ENCODE measurements at regions not wholly inside any gene's neighbourhood (a gene's known extent, or its start where the extent isn't known, plus 50 kb on each side); places are given as distances from the start of the nearest gene placed in this dataset.

- no peak for TF ChIP-seq REST (IDR thresholded peaks at IDR 0.05; ENCODE audit: insufficient read depth in 1 of 2, low read depth in 2 of 2, low read length in 2 of 2)
- no peak for TF ChIP-seq SIN3A (IDR thresholded peaks at IDR 0.05; ENCODE audit: borderline replicate concordance, insufficient read depth, low read length)
- no peak for TF ChIP-seq TAF1 (IDR thresholded peaks at IDR 0.05; ENCODE audit: borderline replicate concordance, insufficient read depth, low read length)
- TF ChIP-seq FOXP2 (optimal IDR thresholded peaks at IDR 0.05; ENCODE audit: borderline replicate concordance, extremely low read depth, extremely low read length, insufficient read depth) = no peak
- TF ChIP-seq POLR2AphosphoS5 (IDR thresholded peaks at IDR 0.05; ENCODE audit: low read depth, low read length) = no peak
These were observed 158.3 kb upstream of the KIT start for GRCh38 chr4:54499308-54500074.

GRCh38 chr4:54505362-54505761 is 152.4 kb upstream of the KIT start:
- TF ChIP-seq FOXP2 (optimal IDR thresholded peaks at IDR 0.05; ENCODE audit: borderline replicate concordance, extremely low read depth, extremely low read length, insufficient read depth) (no peak), TAF1 (IDR thresholded peaks at IDR 0.05; ENCODE audit: borderline replicate concordance, insufficient read depth, low read length) (no peak), POLR2AphosphoS5 (IDR thresholded peaks at IDR 0.05; ENCODE audit: low read depth, low read length) (no peak), SIN3A (IDR thresholded peaks at IDR 0.05; ENCODE audit: borderline replicate concordance, insufficient read depth, low read length) (no peak), REST (IDR thresholded peaks at IDR 0.05; ENCODE audit: insufficient read depth in 1 of 2, low read depth in 2 of 2, low read length in 2 of 2) (no peak)

- TF ChIP-seq POLR2AphosphoS5 (IDR thresholded peaks at IDR 0.05; ENCODE audit: low read depth, low read length) = no peak
- no peak for TF ChIP-seq SIN3A (IDR thresholded peaks at IDR 0.05; ENCODE audit: borderline replicate concordance, insufficient read depth, low read length)
- no peak for TF ChIP-seq REST (IDR thresholded peaks at IDR 0.05; ENCODE audit: insufficient read depth in 1 of 2, low read depth in 2 of 2, low read length in 2 of 2)
- no peak for TF ChIP-seq FOXP2 (optimal IDR thresholded peaks at IDR 0.05; ENCODE audit: borderline replicate concordance, extremely low read depth, extremely low read length, insufficient read depth)
- no peak for TF ChIP-seq TAF1 (IDR thresholded peaks at IDR 0.05; ENCODE audit: borderline replicate concordance, insufficient read depth, low read length)
These were observed 151.8 kb upstream of the KIT start for GRCh38 chr4:54505996-54506395.

GRCh38 chr4:54509057-54509456 is 148.7 kb upstream of the KIT start:
- TF ChIP-seq SIN3A (IDR thresholded peaks at IDR 0.05; ENCODE audit: borderline replicate concordance, insufficient read depth, low read length) (no peak), TAF1 (IDR thresholded peaks at IDR 0.05; ENCODE audit: borderline replicate concordance, insufficient read depth, low read length) (no peak), POLR2AphosphoS5 (IDR thresholded peaks at IDR 0.05; ENCODE audit: low read depth, low read length) (no peak), REST (IDR thresholded peaks at IDR 0.05; ENCODE audit: insufficient read depth in 1 of 2, low read depth in 2 of 2, low read length in 2 of 2) (no peak), FOXP2 (optimal IDR thresholded peaks at IDR 0.05; ENCODE audit: borderline replicate concordance, extremely low read depth, extremely low read length, insufficient read depth) (no peak)
